GM12865 (cell line): ENCODE measurements at regions not wholly inside any gene's neighbourhood (a gene's known extent, or its start where the extent isn't known, plus 50 kb on each side); places are given as distances from the start of the nearest gene placed in this dataset.
"Not testable (repeated sequence)": the region's sequence is repeated elsewhere in the genome, so short reads cannot be mapped to it uniquely, and the experiment has no call there.

Experiments
- DNase-seq: peaks from one replicate; pipeline ENCODE4 v3.0.0; 2010; ENCODE audit warnings: low read depth
- H3K4me3 ChIP-seq: 2 replicates; pipeline ENCODE4 v1.5.1; 2011; ENCODE audit warnings: mild to moderate bottlenecking, low read depth, low read length, control low read depth
- CTCF ChIP-seq: IDR thresholded peaks from 2 replicates; pipeline ENCODE4 v1.5.1; 2011; ENCODE audit warnings: low read length, control low read depth, low read depth, inconsistent platforms; ENCODE audit not compliant: insufficient read depth; ENCODE audit errors: missing control alignments

GRCh38 chr12:66823857-66824570 is 145.1 kb upstream of the GRIP1 start:
- no peak for DNase-seq
- no peak for TF ChIP-seq CTCF
- no peak overlapping the region for H3K4me3 ChIP-seq

DNA sequence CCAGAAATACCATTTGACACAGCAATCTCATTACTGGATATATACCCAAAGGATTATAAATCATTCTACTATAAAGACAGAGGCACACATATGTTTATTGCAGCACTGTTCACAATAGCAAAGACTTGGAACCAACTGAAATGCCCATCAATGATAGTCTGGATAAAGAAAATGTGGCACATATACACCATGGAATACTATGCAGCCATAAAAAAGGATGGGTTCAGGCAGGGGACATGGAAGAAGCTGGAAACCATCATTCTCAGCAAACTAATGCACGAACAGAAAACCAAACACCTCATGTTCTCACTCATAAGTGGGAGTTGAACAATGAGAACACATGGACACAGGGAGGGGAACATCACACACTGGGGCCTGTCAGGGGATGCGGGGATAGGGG is 147.0 kb upstream of the GRIP1 start:
- not testable (repeated sequence) for H3K4me3 ChIP-seq, DNase-seq

GRCh38 chr12:66829660-66830325 is 150.9 kb upstream of the GRIP1 start:
- H3K4me3 ChIP-seq, result no peak overlapping the region
- no peak for TF ChIP-seq CTCF
- peak; percentile 9 for DNase-seq

DNA sequence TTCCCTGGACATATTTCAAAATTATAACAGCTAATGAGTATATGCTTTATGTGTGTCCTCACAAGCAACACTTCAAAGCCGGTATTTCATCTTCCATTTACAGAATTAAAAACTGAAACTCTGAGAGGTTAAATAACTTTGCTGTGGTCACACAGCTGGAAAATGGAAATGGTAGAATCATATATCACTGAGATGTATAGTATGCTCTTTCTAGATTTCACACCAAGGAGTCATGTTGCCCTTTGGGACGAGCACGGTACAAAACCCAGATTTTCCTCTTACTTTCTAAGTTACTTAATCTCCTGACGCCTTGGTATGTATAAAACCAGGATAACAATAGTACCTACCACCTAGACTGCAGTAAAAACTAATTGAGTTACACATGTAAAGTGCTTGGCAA is 152.6 kb upstream of the GRIP1 start:
- no peak overlapping the region for H3K4me3 ChIP-seq
- TF ChIP-seq CTCF, result no peak
- DNase-seq, result no peak

DNA sequence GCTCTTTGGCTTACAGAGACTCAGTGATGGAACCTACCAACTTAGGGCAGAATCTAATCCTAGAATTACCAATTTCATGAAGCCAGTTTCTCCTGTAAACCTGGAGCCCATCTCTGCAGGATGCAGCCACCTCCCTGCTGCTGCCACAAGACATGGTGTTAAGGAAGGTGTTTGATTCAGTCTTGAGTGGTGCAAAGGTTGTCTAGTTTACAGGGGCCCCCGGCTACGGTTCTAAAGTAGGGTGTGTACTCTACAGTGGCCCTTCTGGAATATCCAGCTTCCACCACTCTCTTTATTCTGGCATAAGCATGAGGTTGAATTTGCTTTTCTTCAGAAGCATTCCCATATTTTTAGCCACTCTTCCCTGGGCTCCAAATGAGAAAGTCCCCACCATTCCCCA is 154.1 kb upstream of the GRIP1 start:
- H3K4me3 ChIP-seq, result no peak overlapping the region
- no peak for TF ChIP-seq CTCF
- no peak for DNase-seq

GRCh38 chr12:66836623-66837310 is 157.9 kb upstream of the GRIP1 start:
- no peak for TF ChIP-seq CTCF
- DNase-seq, result no peak
- H3K4me3 ChIP-seq, result no peak overlapping the region

- no peak for TF ChIP-seq CTCF
- DNase-seq, result no peak
- H3K4me3 ChIP-seq, result no peak overlapping the region
These were observed 158.4 kb upstream of the GRIP1 start for GRCh38 chr12:66837311-66837627.
